ENCODE measurements at regions not wholly inside any gene's neighbourhood (a gene's known extent, or its start where the extent isn't known, plus 50 kb on each side); places are given as distances from the start of the nearest gene placed in this dataset.

DNA sequence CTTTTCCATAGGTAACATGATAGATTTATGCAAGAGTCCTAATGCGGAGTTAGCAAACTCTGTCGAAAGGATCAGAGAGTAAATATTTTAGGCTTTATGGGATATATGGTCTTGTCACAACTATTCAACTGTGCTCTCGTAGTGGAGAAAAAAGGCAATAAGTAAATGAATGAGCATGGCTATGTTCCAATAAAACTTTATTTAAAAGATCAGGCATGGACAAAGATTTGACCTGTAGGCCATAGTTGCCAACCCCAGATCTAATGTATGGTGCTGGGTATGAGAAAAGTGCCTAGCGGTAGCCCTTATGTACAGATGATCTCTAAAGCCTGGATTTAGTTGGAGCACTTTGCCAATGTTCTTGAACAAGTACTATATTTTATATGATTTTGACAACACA is 498.8 kb upstream of the C1orf87 start:
- no peak for TF ChIP-seq CTCF (IDR thresholded peaks at IDR 0.05)
- no peak for TF ChIP-seq POLR2A (IDR thresholded peaks at IDR 0.05)
